D721Med (cell line): ENCODE measurements at regions not wholly inside any gene's neighbourhood (a gene's known extent, or its start where the extent isn't known, plus 50 kb on each side); places are given as distances from the start of the nearest gene placed in this dataset.

Experiments used
- DNase-seq: peaks from one replicate; pipeline ENCODE4 v3.0.0; 2011; ENCODE audit warnings: low spot score; ENCODE audit not compliant: insufficient read length
- FAIRE-seq: peaks from 2 replicates; lab custom pipeline; 2011; peaks lifted over from hg19 to GRCh38; lab: Jason Lieb, UNC
- TF ChIP-seq, protein P1 (sequence below): IDR thresholded peaks from 2 replicates; pipeline ENCODE4 v1.5.1; 2012; ENCODE audit warnings: mild to moderate bottlenecking, control low read depth; ENCODE audit not compliant: insufficient read depth; ENCODE audit errors: missing control alignments

DNA sequence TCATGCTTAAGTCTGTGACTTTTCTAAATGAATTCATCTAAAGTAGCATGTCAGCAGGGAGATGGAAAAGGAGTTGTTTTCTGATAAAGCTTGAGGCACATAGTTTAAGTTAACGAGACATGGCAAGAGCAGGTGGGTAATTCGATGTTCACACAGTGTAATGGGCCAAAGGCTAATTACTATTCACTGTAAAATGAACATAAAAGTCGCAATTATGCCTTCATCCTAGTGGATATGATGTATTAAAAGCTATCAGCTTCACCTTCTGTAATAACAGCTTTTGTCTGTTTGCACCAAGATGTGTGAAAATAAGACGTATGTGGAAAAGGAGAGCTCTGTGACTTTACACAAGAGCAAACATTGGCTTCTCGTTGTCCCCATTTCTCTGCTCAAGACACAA lies 94.2 kb upstream of the CDH20 start:
- FAIRE-seq (peak; percentile 98), DNase-seq (no peak)
- TF ChIP-seq, protein P1, sequence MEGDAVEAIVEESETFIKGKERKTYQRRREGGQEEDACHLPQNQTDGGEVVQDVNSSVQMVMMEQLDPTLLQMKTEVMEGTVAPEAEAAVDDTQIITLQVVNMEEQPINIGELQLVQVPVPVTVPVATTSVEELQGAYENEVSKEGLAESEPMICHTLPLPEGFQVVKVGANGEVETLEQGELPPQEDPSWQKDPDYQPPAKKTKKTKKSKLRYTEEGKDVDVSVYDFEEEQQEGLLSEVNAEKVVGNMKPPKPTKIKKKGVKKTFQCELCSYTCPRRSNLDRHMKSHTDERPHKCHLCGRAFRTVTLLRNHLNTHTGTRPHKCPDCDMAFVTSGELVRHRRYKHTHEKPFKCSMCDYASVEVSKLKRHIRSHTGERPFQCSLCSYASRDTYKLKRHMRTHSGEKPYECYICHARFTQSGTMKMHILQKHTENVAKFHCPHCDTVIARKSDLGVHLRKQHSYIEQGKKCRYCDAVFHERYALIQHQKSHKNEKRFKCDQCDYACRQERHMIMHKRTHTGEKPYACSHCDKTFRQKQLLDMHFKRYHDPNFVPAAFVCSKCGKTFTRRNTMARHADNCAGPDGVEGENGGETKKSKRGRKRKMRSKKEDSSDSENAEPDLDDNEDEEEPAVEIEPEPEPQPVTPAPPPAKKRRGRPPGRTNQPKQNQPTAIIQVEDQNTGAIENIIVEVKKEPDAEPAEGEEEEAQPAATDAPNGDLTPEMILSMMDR = no peak

DNA sequence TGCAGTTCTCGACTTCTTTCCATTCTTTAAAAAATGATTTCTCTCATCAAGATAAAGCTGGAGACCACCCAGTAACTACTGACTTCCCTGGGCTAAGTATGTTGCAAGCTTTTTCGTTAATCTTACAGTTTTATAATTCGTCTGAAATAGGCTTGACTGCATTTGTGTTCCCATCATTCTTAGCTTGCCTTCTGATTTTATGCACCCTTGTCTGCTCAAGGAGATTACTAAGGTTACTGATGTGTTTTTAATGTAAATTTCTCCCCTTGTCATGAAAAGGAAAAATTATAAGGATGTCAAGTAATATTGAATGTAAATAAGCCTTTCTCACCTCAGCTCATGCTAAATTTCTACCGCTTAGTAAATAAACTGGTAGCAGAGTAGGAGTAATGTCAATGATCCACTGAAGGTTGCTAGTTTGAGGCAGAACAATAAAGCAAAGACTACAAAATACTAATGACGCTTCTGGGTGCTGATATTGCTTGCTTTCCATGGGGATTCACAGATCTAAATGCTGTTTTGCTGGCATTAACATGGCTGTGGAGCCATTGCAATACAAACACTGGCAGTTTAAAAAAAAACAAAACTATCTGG lies 91.9 kb upstream of the CDH20 start:
- DNase-seq = no peak
- peak; percentile 97 for FAIRE-seq
- TF ChIP-seq, protein P1 = no peak

DNA sequence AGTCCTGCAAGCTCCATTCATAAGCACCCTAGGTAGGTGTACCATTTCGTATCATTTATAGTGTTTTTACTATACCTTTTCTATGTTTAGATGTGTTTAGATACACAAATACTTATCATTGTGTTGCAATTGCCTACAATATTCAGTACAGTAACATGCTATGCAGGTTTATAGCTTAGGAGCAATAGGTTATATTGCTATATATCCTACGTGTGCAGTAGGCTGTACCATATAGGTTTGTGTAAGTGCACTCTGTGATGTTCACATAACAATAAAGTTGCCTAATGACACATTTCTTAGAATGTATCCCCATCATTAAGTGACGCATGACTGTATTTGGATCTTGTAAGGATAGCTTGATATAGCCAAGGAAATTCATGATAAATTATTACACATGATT lies 88.6 kb upstream of the CDH20 start:
- FAIRE-seq = peak; percentile 97
- DNase-seq = no peak
- TF ChIP-seq, protein P1 = no peak

DNA sequence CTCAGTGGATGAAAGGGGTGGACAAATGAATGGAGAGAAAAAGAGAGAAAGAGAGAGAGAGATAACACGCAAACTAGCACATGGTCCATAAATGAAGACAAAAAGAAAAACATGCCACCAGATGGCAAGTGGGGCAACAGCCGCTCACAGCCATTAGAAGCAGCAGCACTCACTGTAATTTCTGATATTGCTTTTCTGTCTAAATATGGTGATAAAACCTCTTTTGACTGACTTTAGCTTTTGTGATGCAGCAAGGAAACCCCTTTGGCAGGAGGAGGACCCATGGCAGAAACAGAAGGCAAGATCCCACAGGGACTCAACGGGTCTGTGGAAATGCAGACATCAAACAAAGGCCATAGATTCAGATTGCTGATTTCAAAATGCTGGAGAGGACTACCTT lies 88.0 kb upstream of the CDH20 start:
- DNase-seq (no peak), FAIRE-seq (no peak)
- TF ChIP-seq, protein P1 = no peak

DNA sequence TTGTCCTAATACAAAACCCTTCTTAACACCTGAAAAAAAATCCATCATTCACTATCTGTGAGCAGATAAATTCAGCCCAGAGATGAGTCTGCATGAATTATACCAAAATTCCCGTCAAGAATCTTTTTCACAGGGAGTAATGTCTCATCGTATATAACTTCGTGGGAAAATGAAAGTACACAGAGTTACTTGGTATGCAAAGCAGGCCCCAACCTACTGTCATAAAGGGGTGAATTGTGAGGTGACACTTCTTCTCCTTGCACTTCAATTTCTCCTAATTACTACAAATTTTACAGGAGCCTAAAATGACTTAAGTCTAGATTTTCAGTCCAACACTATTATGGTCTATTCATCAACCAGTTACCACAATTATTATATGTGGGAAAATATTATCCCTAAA lies 84.6 kb upstream of the CDH20 start:
- FAIRE-seq (peak; percentile 98), DNase-seq (no peak)
- TF ChIP-seq, protein P1 = no peak

DNA sequence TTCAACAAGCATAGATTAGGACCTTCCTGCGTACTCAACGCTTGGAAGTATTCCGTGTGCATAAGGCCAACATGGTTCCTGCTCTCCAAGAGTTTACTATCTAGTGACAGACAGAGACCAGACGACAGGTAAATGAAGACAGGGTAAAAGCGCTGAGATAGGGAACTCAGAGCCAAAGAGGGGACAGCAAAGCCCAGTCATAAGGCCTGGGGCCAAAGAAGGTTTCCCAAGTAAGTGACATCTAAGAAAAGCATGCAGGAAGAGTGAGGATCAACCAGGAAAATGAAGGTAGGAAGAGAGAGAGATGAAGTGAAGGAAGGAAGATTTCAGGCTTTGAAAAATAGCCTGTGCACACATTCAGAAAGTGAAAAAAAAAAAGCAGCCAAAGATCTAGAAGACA lies 76.9 kb upstream of the CDH20 start:
- TF ChIP-seq, protein P1 = no peak

DNA sequence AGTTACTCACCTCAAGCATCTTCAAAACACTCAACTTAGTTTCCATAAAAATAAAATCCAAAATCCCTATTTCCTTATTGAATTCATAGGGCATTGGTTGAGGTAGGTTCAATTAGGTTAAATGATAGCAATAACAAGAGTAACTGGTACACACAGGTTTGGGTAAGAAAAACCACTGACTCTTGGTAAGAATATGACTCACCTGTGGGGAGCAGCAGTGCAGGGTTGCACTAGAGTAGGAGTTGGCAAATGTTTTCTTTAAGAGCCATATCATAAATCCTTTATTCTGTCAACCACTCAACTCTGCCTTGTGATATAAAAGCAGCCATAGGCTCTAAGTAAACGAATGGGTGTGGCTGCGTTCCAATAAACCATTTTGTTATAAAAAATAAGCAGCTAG lies 71.4 kb upstream of the CDH20 start:
- TF ChIP-seq, protein P1 = no peak
- FAIRE-seq (peak; percentile 90), DNase-seq (no peak)

More for the DNA sequence above, 76.9 kb upstream of the CDH20 start:
- no peak for DNase-seq
- FAIRE-seq = peak; percentile 92
